ENCODE measurements at regions not wholly inside any gene's neighbourhood (a gene's known extent, or its start where the extent isn't known, plus 50 kb on each side); places are given as distances from the start of the nearest gene placed in this dataset.
"Not testable (repeated sequence)": the region's sequence is repeated elsewhere in the genome, so short reads cannot be mapped to it uniquely, and the experiment has no call there.

GRCh38 chr7:9240001-9240400 lies 806.6 kb downstream of the NXPH1 start:
- DNase-seq: no peak

GRCh38 chr7:9241826-9242225 lies 808.4 kb downstream of the NXPH1 start:
- no peak for DNase-seq

- no peak for DNase-seq
Measured at GRCh38 chr7:9242636-9243035, 809.2 kb downstream of the NXPH1 start.

DNA sequence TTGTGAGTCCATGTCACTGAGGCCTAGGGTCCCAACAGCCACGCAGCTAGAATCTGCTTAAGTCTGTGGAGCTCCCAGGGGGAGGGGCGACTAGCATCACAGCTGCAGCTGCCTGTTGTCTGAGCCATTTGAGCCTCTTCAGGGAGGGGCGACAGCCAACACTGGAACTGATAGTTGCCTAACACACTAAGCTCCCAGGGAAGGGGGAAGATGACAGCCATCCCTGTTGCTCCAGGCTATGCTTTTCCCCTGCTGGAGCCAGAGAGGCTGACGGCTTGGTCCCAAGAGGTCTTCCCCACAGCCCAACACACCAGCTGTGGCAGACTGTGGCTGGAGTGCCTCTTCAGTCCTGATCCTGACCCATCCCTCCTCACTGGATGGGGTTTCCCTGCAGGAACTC lies 817.5 kb downstream of the NXPH1 start:
- no peak for DNase-seq

DNA sequence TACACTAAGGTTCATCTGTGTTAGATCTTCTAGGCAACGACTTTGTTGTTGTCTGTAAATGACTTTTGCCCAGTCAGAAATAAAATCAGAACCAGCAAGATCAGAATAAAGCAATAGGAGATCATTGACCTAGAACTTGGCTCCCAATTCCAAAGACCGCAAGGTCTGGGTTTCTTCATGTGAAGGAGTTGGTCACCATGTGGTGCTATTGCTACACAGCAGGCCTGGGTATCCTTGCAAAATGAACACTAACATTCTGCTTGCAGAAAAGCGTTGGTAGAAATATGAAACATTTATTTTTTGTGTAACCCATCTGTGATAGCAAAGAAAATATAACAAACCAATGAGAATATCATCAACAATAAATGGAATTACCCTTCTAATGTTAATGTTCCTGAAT lies 831.0 kb downstream of the NXPH1 start:
- no peak for DNase-seq

GRCh38 chr7:9280088-9280487 lies 846.7 kb downstream of the NXPH1 start:
- no peak for DNase-seq

DNA sequence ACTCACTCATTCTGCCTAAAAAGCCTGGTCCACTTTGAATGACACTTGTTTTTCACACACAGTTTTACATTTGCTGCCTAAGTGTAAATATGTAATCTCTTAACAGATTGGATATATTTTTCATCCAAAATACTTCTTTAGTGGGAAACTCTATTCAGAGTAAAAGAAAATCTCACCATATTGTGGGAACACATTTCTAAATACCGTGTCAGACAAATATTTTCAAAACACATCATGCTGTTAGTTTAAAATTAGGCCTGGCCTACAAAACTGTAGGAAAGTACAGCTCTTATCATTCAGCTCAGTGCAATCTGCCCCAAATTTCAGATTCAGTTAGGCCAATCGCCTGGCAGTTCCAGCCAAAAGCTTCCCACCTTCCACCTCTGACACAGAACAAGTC lies 849.8 kb downstream of the NXPH1 start:
- DNase-seq: no peak

DNA sequence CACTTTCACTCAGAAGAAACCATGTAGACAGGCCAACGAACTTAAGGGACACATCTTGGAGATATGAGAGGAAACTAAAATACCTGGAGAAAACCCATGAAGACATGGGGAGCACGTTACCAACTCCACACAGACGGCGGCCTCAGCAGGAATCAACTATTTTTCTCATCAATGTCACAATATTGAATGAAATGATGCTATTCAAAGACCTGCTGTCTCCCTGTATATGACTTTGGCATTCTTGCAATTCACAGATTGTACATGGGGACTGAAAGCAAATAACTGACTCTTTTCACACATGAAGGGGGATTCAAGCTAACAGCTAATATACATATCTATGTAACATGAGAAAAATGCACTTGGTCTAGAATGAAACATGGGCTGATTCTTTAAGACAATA lies 869.0 kb downstream of the NXPH1 start:
- DNase-seq: no peak

DNA sequence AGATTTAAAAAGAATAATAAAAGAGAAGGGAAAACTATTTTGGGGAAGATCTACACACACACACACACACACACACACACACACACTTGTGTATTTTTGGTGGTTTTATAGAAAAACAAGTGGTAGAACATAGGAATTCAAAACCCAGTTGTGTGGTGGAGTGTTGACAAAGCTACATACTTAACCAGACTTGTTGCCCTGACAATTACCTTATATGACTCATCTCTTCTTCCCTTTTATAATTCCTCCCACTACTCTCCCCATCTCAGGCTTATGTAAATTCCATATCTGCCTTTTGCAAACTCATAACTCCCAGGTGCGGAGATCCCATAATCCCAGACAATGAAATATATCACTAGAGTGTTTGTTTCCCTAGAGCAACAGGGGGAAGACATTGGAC lies 873.7 kb downstream of the NXPH1 start:
- DNase-seq: no peak

GRCh38 chr7:9324513-9324912 lies 891.1 kb downstream of the NXPH1 start:
- no peak for DNase-seq

- no peak for DNase-seq
Measured at GRCh38 chr7:9328296-9328695, 894.9 kb downstream of the NXPH1 start.

DNA sequence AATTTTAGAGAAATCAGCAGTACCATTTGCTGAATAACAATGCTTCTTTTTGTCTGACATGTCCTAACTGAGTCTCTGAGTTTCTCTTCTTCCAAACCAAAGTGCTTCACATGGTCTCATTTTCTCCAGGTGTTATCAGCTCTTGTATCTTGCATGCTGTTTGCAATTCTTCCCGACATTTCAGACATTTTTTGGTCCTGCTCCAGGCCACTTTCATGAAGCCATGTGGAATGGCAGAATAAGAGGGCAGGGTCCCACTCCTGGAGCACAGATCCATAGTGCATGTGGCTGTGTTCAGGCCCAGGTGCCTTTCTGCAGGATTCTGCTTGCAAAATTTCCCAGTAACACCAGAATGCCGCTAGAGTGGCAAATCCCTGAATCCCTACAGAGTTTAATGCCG lies 916.2 kb downstream of the NXPH1 start:
- DNase-seq: no peak

DNA sequence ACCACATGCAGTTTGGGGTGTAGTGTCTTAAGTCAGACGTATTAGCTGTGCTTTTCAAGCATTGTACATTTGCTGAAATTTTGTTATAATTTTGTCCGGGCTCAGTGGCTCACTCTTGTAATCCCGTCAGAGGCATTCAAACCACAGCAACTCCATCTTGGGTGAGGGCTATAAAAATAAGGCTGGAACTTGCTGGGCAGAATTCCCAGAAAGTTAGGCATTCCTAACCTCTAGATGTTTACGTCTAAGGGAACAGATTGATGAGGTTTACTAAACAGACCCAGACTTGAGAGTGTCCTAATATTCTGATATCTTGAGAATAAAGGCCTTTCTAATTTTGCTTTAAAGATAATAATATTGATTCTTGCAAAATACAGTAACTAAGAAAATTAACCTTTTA lies 957.8 kb downstream of the NXPH1 start:
- no peak for DNase-seq

GRCh38 chr7:9391984-9392383 lies 958.6 kb downstream of the NXPH1 start:
- no peak for DNase-seq

DNA sequence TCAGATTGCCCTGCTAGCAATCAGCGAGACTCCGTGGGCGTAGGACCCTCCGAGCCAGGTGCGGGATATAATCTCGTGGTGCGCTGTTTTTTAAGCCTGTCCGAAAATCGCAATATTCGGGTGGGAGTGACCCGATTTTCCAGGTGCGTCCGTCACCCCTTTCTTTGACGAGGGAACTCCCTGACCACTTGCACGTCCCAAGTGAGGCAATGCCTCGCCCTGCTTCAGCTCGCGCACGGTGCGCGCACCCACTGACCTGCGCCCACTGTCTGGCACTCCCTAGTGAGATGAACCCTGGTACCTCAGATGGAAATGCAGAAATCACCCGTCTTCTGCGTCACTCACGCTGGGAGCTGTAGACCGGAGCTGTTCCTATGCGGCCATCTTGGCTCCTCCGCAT lies 971.0 kb downstream of the NXPH1 start:
- DNase-seq: not testable (repeated sequence)

- DNase-seq: no peak
Measured at GRCh38 chr7:9407816-9408215, 974.4 kb downstream of the NXPH1 start.

DNA sequence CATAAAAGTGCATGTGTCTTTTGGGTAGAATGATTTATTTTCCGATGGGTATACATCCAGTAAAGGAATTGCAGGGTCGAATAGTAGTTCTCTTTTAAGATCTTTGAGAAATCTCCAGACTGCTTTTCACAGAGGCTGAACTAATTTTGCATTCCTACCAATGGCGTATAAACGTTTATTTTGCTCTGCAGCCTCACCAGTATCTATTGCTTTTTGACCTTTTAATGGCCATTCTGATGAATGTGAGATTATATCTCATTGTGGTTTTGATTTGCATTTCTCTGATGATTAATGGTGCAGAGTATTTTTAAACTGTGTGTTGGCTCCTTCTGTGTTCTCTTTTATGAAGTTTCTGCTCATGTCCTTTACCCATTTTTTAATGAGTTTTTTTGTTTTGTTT lies 1020.1 kb downstream of the NXPH1 start:
- no peak for DNase-seq

DNA sequence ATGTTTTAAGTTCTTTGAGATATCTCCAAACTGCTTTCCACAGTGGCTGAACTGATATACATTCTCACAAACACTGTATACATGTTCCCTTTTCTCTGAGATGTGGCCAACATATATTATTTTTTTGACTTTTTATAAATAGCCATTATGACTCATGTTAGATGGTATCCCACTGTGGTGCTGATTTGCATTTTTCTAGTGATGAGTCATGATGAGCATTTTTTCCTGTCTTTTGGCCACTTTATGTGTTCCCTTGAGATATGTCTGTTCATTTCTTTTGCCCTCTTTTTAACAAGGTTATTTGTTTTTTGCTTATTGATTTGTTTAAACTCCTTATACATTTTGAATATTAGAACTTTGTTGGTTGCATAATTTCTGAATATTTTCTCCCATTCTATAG lies 1055.1 kb downstream of the NXPH1 start:
- no peak for DNase-seq

GRCh38 chr7:9498303-9498702 lies 1064.9 kb downstream of the NXPH1 start:
- no peak for DNase-seq

GRCh38 chr7:9502269-9502668 lies 1068.9 kb downstream of the NXPH1 start:
- no peak for DNase-seq

DNA sequence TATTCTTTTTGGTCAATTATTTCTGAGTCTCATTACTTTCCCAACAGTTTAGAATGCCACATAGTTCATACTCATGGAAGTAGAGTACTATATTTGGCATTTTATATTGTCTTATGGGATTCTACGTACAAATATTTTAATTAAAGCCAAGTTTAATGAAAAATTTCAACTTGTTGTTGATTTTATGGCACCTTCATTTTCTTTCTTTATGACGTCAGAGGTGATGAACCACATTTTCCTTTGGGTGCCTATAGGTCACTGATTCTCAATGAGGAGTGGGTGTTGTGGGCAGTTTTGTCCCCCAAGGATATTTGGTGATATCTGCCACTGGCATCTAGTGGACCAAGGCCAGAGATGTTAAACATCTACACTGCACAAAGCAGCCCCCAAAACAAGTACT lies 1071.3 kb downstream of the NXPH1 start:
- DNase-seq: no peak

- no peak for DNase-seq
Measured at GRCh38 chr7:9505516-9505915, 1072.1 kb downstream of the NXPH1 start.

GRCh38 chr7:9507290-9507689 lies 1073.9 kb downstream of the NXPH1 start:
- DNase-seq: no peak

- no peak for DNase-seq
Measured at GRCh38 chr7:9516662-9517061, 1083.3 kb downstream of the NXPH1 start.

- no peak for DNase-seq
Measured at GRCh38 chr7:9523579-9523978, 1090.2 kb downstream of the NXPH1 start.

GRCh38 chr7:9552431-9552830 lies 1119.0 kb downstream of the NXPH1 start:
- not testable (repeated sequence) for DNase-seq

Data from CD4-positive, alpha-beta T cell treated with Interleukin-15 for 1 hour (primary cell).